ENCODE measurements at regions not wholly inside any gene's neighbourhood (a gene's known extent, or its start where the extent isn't known, plus 50 kb on each side); places are given as distances from the start of the nearest gene placed in this dataset.

DNA sequence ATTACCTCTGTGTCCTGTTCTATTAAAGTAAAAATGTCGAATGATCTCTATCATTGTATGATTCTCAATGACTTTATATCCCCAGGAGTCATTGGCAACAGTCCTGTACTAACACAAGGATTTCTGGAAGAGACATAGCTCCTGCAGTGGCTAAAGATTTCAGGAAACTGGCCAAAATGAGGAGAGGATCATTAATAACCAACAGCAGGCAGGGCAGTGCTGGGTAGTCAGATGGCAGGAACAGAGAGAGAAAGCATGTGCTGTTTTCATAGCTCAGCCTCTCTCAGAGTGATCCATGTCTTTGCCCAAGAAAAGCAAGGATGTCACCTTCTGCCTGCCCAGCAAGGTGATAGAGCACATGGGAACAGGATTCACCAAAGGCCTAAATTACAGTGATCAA, 604.7 kb upstream of the PLXNA2 start:
- Mint-ChIP-seq H3K27ac (no peak overlapping the region), H3K36me3 (ENCODE audit: insufficient read depth) (no peaks in the 10 kb centered on the region), H3K4me1 (ENCODE audit: low read depth) (no peaks in the 10 kb centered on the region), H3K27me3 (no peaks in the 10 kb centered on the region), H3K4me3 (ENCODE audit: low read depth) (no peak overlapping the region), H3K9me3 (ENCODE audit: low read depth) (no peaks in the 10 kb centered on the region)
- TF ChIP-seq, protein P1, sequence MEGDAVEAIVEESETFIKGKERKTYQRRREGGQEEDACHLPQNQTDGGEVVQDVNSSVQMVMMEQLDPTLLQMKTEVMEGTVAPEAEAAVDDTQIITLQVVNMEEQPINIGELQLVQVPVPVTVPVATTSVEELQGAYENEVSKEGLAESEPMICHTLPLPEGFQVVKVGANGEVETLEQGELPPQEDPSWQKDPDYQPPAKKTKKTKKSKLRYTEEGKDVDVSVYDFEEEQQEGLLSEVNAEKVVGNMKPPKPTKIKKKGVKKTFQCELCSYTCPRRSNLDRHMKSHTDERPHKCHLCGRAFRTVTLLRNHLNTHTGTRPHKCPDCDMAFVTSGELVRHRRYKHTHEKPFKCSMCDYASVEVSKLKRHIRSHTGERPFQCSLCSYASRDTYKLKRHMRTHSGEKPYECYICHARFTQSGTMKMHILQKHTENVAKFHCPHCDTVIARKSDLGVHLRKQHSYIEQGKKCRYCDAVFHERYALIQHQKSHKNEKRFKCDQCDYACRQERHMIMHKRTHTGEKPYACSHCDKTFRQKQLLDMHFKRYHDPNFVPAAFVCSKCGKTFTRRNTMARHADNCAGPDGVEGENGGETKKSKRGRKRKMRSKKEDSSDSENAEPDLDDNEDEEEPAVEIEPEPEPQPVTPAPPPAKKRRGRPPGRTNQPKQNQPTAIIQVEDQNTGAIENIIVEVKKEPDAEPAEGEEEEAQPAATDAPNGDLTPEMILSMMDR (IDR thresholded peaks at IDR 0.05; ENCODE audit: unreplicated experiment), result no peak
- no peak for DNase-seq (ENCODE audit: low spot score, unreplicated experiment)

DNA sequence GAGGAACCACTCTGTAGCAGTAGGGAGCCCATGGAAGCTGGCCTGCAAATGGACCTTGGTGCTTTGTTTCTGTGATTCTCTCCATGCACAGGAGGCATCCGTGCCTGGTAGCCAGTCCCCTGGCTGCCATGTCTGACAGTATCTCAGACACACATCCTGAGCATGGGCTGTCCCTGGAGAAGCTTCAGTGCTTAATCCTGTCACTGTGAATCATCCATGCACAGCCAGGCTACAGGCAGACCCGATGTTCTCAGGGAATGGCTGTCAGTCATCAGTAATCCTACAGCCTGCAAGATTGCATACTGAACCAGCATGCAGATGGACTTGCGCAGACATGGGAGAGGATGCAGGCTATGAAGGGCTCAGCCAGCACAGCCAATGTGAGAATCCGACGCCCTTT, 606.3 kb upstream of the PLXNA2 start:
- no peaks in the 10 kb centered on the region for H3K4me1 Mint-ChIP-seq (ENCODE audit: low read depth)
- no peaks in the 10 kb centered on the region for H3K36me3 Mint-ChIP-seq (ENCODE audit: insufficient read depth)
- no peaks in the 10 kb centered on the region for H3K9me3 Mint-ChIP-seq (ENCODE audit: low read depth)
- no peak overlapping the region for H3K4me3 Mint-ChIP-seq (ENCODE audit: low read depth)
- DNase-seq (ENCODE audit: low spot score, unreplicated experiment), result no peak
- H3K27me3 Mint-ChIP-seq, result no peaks in the 10 kb centered on the region
- TF ChIP-seq, protein P1 (IDR thresholded peaks at IDR 0.05; ENCODE audit: unreplicated experiment), result no peak
- H3K27ac Mint-ChIP-seq, result no peak overlapping the region

DNA sequence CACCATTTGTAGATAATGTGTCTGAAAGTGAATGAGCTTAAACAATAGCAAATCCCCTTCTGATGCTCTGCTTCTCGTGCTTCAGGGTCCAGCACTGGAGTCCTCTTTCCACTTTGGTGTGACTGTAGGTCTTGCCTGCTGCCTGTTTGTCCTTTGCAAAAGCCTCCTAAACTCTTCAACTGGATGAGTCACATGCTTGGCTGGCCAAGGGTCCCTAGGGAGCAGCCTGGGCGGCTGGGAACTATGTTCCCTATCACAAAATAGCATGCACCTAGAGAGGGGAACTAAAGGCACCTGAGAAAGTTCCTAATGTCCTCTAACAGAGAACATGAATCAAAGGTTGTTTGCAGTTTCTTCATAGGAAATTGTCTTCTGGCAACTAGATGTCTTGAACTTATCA, 607.2 kb upstream of the PLXNA2 start:
- no peak for DNase-seq (ENCODE audit: low spot score, unreplicated experiment)
- Mint-ChIP-seq H3K4me3 (ENCODE audit: low read depth) (no peak overlapping the region), H3K36me3 (ENCODE audit: insufficient read depth) (no peaks in the 10 kb centered on the region), H3K27ac (no peak overlapping the region), H3K27me3 (no peaks in the 10 kb centered on the region), H3K9me3 (ENCODE audit: low read depth) (no peaks in the 10 kb centered on the region), H3K4me1 (ENCODE audit: low read depth) (no peaks in the 10 kb centered on the region)
- TF ChIP-seq, protein P1 (IDR thresholded peaks at IDR 0.05; ENCODE audit: unreplicated experiment), result no peak

GRCh38 chr1:208852911-208853310, 608.7 kb upstream of the PLXNA2 start:
- H3K27ac Mint-ChIP-seq, result no peak overlapping the region
- H3K4me1 Mint-ChIP-seq (ENCODE audit: low read depth), result no peaks in the 10 kb centered on the region
- TF ChIP-seq, protein P1 (IDR thresholded peaks at IDR 0.05; ENCODE audit: unreplicated experiment), result no peak
- no peak overlapping the region for H3K4me3 Mint-ChIP-seq (ENCODE audit: low read depth)
- H3K27me3 Mint-ChIP-seq, result no peaks in the 10 kb centered on the region
- no peak for DNase-seq (ENCODE audit: low spot score, unreplicated experiment)
- no peaks in the 10 kb centered on the region for H3K36me3 Mint-ChIP-seq (ENCODE audit: insufficient read depth)
- peaks cover 3% of the 10 kb centered on the region for H3K9me3 Mint-ChIP-seq (ENCODE audit: low read depth)

DNA sequence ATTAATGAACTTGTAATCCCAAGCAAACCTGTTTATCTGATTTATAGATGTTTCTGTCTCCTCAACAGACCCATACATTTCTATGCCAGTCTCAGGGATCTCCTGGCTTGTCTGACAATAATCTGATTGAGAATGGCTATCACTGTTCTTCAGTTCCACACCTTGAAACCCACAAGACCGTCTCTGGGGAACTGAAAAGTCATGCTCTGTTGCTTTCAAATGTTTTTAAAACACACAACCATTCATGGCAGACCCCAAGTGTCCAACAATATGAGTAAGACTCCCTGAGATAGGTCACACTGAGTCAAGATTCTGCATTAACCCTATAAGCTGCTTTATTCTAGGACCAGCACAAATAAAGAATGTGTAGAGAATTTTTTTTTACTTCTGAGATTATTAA, 611.2 kb upstream of the PLXNA2 start:
- Mint-ChIP-seq H3K9me3 (ENCODE audit: low read depth) (peaks cover 4% of the 10 kb centered on the region), H3K36me3 (ENCODE audit: insufficient read depth) (no peaks in the 10 kb centered on the region), H3K4me1 (ENCODE audit: low read depth) (no peaks in the 10 kb centered on the region), H3K27me3 (no peaks in the 10 kb centered on the region), H3K4me3 (ENCODE audit: low read depth) (no peak overlapping the region), H3K27ac (no peak overlapping the region)
- DNase-seq (ENCODE audit: low spot score, unreplicated experiment), result no peak
- TF ChIP-seq, protein P1 (IDR thresholded peaks at IDR 0.05; ENCODE audit: unreplicated experiment), result no peak
